Fibroblast of lung (primary cell): ENCODE measurements at regions not wholly inside any gene's neighbourhood (a gene's known extent, or its start where the extent isn't known, plus 50 kb on each side); places are given as distances from the start of the nearest gene placed in this dataset.

Source experiments
- DNase-seq, 2 donors: peaks; one replicate each; pipeline versions ENCODE4 v3.0.0 to v3.0.0-alpha.2; 2010; ENCODE audit warnings: low read depth in 2 of 2
- H2AFZ ChIP-seq: 2 replicates; pipeline ENCODE4 v1.5.1; 2012; ENCODE audit warnings: low read length, control low read depth, inconsistent platforms
- H3K27ac ChIP-seq: 2 replicates; pipeline ENCODE4 v1.5.1; 2011; ENCODE audit warnings: low read length, control low read depth; ENCODE audit not compliant: insufficient read depth
- H3K27me3 ChIP-seq: 2 replicates; pipeline ENCODE4 v1.5.1; 2011; ENCODE audit warnings: mild to moderate bottlenecking, low read length; ENCODE audit not compliant: control insufficient read depth, insufficient read depth
- H3K36me3 ChIP-seq: 2 replicates; pipeline ENCODE4 v1.5.1; 2011; ENCODE audit warnings: low read length; ENCODE audit not compliant: control insufficient read depth, insufficient read depth
- H3K4me1 ChIP-seq: 2 replicates; pipeline ENCODE4 v1.5.1; 2011; ENCODE audit warnings: low read length; ENCODE audit not compliant: control insufficient read depth, insufficient read depth; ENCODE audit errors: extremely low read depth
- H3K4me2 ChIP-seq: 2 replicates; pipeline ENCODE4 v1.5.1; 2011; ENCODE audit warnings: low read length, control low read depth; ENCODE audit not compliant: insufficient read depth; ENCODE audit errors: extremely low read depth
- H3K4me3 ChIP-seq, 4 experiments: fragments of 200-600 bp in 1 of 4; sonication (generic) in 1 of 4; replicated peaks in 1 of 4; 2 replicates each; pipeline ENCODE4 v1.5.1; 2011 to 2016; ENCODE audit warnings: low read length in 4 of 4, low read depth in 3 of 4, mild to moderate bottlenecking in 3 of 4, control low read depth in 2 of 4, inconsistent platforms in 1 of 4, mixed read lengths in 1 of 4; ENCODE audit not compliant: insufficient read depth in 1 of 4; ENCODE audit errors: control extremely low read depth in 1 of 4
- H3K79me2 ChIP-seq: 2 replicates; pipeline ENCODE4 v1.5.1; 2012; ENCODE audit warnings: mild to moderate bottlenecking, low read length, inconsistent platforms; ENCODE audit not compliant: control insufficient read depth, insufficient read depth
- H3K9ac ChIP-seq: 2 replicates; pipeline ENCODE4 v1.5.1; 2011; ENCODE audit warnings: mild to moderate bottlenecking, low read length, control low read depth; ENCODE audit not compliant: insufficient read depth
- H3K9me3 ChIP-seq: 2 replicates; pipeline ENCODE4 v1.5.1; 2012; ENCODE audit warnings: low read depth, low read length; ENCODE audit not compliant: control insufficient read depth, insufficient read depth
- H4K20me1 ChIP-seq: 2 replicates; pipeline ENCODE4 v1.5.1; 2011; ENCODE audit warnings: low read length; ENCODE audit not compliant: control insufficient read depth, insufficient read depth; ENCODE audit errors: extremely low read depth
- EZH2 ChIP-seq: IDR thresholded peaks from 2 replicates; pipeline ENCODE4 v1.5.1; 2012; ENCODE audit warnings: low read length, control low read depth, mild to moderate bottlenecking; ENCODE audit errors: missing control alignments
- TF ChIP-seq, protein P1 (sequence below), 2 donors: IDR thresholded peaks in 1 of 2; conservative IDR thresholded peaks in 1 of 2; 1 replicate in 1 of 2; 2 replicates in 1 of 2; pipeline ENCODE4 v1.5.1; 2011 to 2012; ENCODE audit warnings: low read length in 2 of 2, control low read depth in 1 of 2, inconsistent platforms in 1 of 2, low read depth in 1 of 2, mild to moderate bottlenecking in 1 of 2

DNA sequence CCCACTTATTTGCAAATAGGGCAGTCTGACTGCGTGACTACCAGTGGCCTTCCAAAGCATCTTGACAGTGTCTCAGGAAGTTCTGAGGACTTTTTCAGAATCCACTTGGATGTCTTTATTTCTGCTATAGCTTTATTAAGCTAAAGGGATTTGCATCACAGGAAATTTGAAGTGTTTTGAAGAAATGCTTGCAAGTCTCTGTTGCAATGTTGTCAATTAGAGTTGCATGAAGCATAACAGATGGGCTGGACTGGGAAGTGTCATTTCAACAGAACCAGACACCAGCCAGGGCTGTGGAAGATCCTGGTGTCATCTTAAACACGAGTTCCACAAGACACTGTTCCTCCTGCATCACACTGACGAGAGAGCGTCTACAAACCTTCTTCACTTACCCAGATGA, 224.5 kb downstream of the EN1 start:
- no peak for TF ChIP-seq EZH2
- TF ChIP-seq, protein P1, sequence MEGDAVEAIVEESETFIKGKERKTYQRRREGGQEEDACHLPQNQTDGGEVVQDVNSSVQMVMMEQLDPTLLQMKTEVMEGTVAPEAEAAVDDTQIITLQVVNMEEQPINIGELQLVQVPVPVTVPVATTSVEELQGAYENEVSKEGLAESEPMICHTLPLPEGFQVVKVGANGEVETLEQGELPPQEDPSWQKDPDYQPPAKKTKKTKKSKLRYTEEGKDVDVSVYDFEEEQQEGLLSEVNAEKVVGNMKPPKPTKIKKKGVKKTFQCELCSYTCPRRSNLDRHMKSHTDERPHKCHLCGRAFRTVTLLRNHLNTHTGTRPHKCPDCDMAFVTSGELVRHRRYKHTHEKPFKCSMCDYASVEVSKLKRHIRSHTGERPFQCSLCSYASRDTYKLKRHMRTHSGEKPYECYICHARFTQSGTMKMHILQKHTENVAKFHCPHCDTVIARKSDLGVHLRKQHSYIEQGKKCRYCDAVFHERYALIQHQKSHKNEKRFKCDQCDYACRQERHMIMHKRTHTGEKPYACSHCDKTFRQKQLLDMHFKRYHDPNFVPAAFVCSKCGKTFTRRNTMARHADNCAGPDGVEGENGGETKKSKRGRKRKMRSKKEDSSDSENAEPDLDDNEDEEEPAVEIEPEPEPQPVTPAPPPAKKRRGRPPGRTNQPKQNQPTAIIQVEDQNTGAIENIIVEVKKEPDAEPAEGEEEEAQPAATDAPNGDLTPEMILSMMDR (conservative IDR thresholded peaks at IDR 0.05 in 1 of 2, IDR thresholded peaks at IDR 0.05 in 1 of 2; ENCODE audit: low read depth in 1 of 2, low read length in 2 of 2) = no peak
- no peak overlapping the region for H3K4me3 ChIP-seq
- no peak overlapping the region for H2AFZ ChIP-seq
- no peaks in the 10 kb centered on the region for H4K20me1 ChIP-seq
- H3K4me1 ChIP-seq = no peaks in the 10 kb centered on the region
- DNase-seq = no peak
- H3K27ac ChIP-seq = no peak overlapping the region
- no peaks in the 10 kb centered on the region for H3K9me3 ChIP-seq
- no peaks in the 10 kb centered on the region for H3K27me3 ChIP-seq
- H3K9ac ChIP-seq = no peak overlapping the region
- no peaks in the 10 kb centered on the region for H3K36me3 ChIP-seq
- no peaks in the 10 kb centered on the region for H3K79me2 ChIP-seq
- no peak overlapping the region for H3K4me2 ChIP-seq

GRCh38 chr2:118622108-118622507, 225.3 kb downstream of the EN1 start:
- no peak overlapping the region for H3K4me3 ChIP-seq
- H3K27me3 ChIP-seq = no peaks in the 10 kb centered on the region
- H3K36me3 ChIP-seq = no peaks in the 10 kb centered on the region
- DNase-seq = no peak
- H3K9ac ChIP-seq = no peak overlapping the region
- no peaks in the 10 kb centered on the region for H3K9me3 ChIP-seq
- no peak overlapping the region for H3K27ac ChIP-seq
- no peak overlapping the region for H3K4me2 ChIP-seq
- H3K4me1 ChIP-seq = no peaks in the 10 kb centered on the region
- no peak overlapping the region for H2AFZ ChIP-seq
- TF ChIP-seq, protein P1 (conservative IDR thresholded peaks at IDR 0.05 in 1 of 2, IDR thresholded peaks at IDR 0.05 in 1 of 2; ENCODE audit: low read depth in 1 of 2, low read length in 2 of 2) = no peak
- TF ChIP-seq EZH2 = no peak
- H3K79me2 ChIP-seq = no peaks in the 10 kb centered on the region
- H4K20me1 ChIP-seq = no peaks in the 10 kb centered on the region

GRCh38 chr2:118618279-118618678, 229.2 kb downstream of the EN1 start:
- no peak overlapping the region for H3K4me2 ChIP-seq

More at GRCh38 chr2:118618279-118618678, 229.2 kb downstream of the EN1 start:
- H3K4me1 ChIP-seq = no peaks in the 10 kb centered on the region
- no peaks in the 10 kb centered on the region for H3K79me2 ChIP-seq
- no peak overlapping the region for H3K4me3 ChIP-seq
- no peaks in the 10 kb centered on the region for H4K20me1 ChIP-seq
- H3K36me3 ChIP-seq = no peaks in the 10 kb centered on the region
- no peak overlapping the region for H3K9ac ChIP-seq
- H2AFZ ChIP-seq = no peak overlapping the region
- TF ChIP-seq, protein P1 (conservative IDR thresholded peaks at IDR 0.05 in 1 of 2, IDR thresholded peaks at IDR 0.05 in 1 of 2; ENCODE audit: low read depth in 1 of 2, low read length in 2 of 2) = no peak
- no peak for TF ChIP-seq EZH2
- no peaks in the 10 kb centered on the region for H3K27me3 ChIP-seq
- no peak overlapping the region for H3K27ac ChIP-seq
- H3K9me3 ChIP-seq = no peaks in the 10 kb centered on the region
- DNase-seq = no peak
